GM23338 (cell line): ENCODE measurements at regions not wholly inside any gene's neighbourhood (a gene's known extent, or its start where the extent isn't known, plus 50 kb on each side); places are given as distances from the start of the nearest gene placed in this dataset.

Source experiments
- CREB1 ChIP-seq: fragments of 250-450 bp; sonication (Bioruptor Pico); IDR thresholded peaks from 2 replicates; pipeline ENCODE4 v1.5.0; 2020; ENCODE audit warnings: low read depth, mild to moderate bottlenecking, moderate library complexity
- CTCF ChIP-seq, 2 experiments: fragments of 200-600 bp in 1 of 2; sonication (generic) in 1 of 2; conservative IDR thresholded peaks; 2 replicates each; pipeline versions ENCODE4 v1.5.1 to v1.6.1; 2016 to 2017; ENCODE audit warnings: antibody characterized with exemption in 2 of 2, low read depth in 2 of 2, mild to moderate bottlenecking in 2 of 2, moderate library complexity in 1 of 2
- ETS1 ChIP-seq: IDR thresholded peaks from 2 replicates; pipeline ENCODE4 v1.6.1; 2016; ENCODE audit warnings: antibody characterized with exemption
- EZH2 ChIP-seq: fragments of 200-600 bp; sonication (generic); IDR thresholded peaks from one replicate; pipeline ENCODE4 v1.8.0; 2017; ENCODE audit warnings: antibody characterized with exemption, mild to moderate bottlenecking, low read depth; ENCODE audit not compliant: unreplicated experiment
- EZH2phosphoT487 ChIP-seq: fragments of 200-600 bp; sonication (generic); IDR thresholded peaks from one replicate; pipeline ENCODE4 v1.8.1; 2018; ENCODE audit warnings: antibody characterized with exemption; ENCODE audit not compliant: unreplicated experiment
- JUNB ChIP-seq: IDR thresholded peaks from one replicate; pipeline ENCODE4 v1.6.1; 2016; ENCODE audit warnings: antibody characterized with exemption; ENCODE audit not compliant: unreplicated experiment
- POLR2AphosphoS5 ChIP-seq: IDR thresholded peaks from 2 replicates; pipeline ENCODE4 v1.6.1; 2016; ENCODE audit warnings: antibody characterized with exemption, low read depth
- REST ChIP-seq: IDR thresholded peaks from one replicate; pipeline ENCODE4 v1.6.1; 2018; ENCODE audit warnings: antibody characterized with exemption; ENCODE audit not compliant: unreplicated experiment
- STAT1 ChIP-seq: IDR thresholded peaks from one replicate; pipeline ENCODE4 v1.6.1; 2016; ENCODE audit warnings: antibody characterized with exemption; ENCODE audit not compliant: unreplicated experiment
- ZNF114 ChIP-seq: fragments of 250-450 bp; sonication (Bioruptor Pico); IDR thresholded peaks from 2 replicates; pipeline ENCODE4 v1.5.0; 2020; ENCODE audit warnings: mild to moderate bottlenecking, moderate library complexity
- ZNF462 ChIP-seq: fragments of 250-450 bp; sonication (Bioruptor Pico); IDR thresholded peaks from 2 replicates; pipeline ENCODE4 v1.5.0; 2020; ENCODE audit warnings: mild to moderate bottlenecking, moderate library complexity

- TF ChIP-seq ETS1 (no peak), CTCF (conservative IDR thresholded peaks at IDR 0.05; ENCODE audit: low read depth in 2 of 2) (no peak), ZNF114 (CRISPR knock-in tag) (no peak), EZH2phosphoT487 (no peak), POLR2AphosphoS5 (no peak), EZH2 (no peak), JUNB (no peak), ZNF462 (CRISPR knock-in tag) (no peak), REST (no peak), CREB1 (CRISPR knock-in tag) (no peak), STAT1 (no peak)
Measured at GRCh38 chr20:4369119-4369797, 120.2 kb upstream of the ADRA1D start.
